Gastrocnemius medialis (tissue), 4 donors: ENCODE measurements at regions not wholly inside any gene's neighbourhood (a gene's known extent, or its start where the extent isn't known, plus 50 kb on each side); places are given as distances from the start of the nearest gene placed in this dataset.

ENCODE experiments used
- CTCF ChIP-seq, 5 experiments: fragments of 450-650 bp in 3 of 5; fragments of 200-600 bp in 2 of 5; sonication (generic) in 2 of 5; IDR thresholded peaks in 4 of 5; conservative IDR thresholded peaks in 1 of 5; 1 replicate in 4 of 5; 2 replicates in 1 of 5; pipeline ENCODE4 v1.5.1; 2016 to 2019; ENCODE audit warnings: antibody characterized with exemption in 5 of 5, mild to moderate bottlenecking in 3 of 5, moderate library complexity in 3 of 5
- POLR2A ChIP-seq, 2 donors: fragments of 450-650 bp; IDR thresholded peaks; one replicate each; pipeline ENCODE4 v1.6.1; 2017; ENCODE audit warnings: antibody characterized with exemption in 2 of 2, mild to moderate bottlenecking in 2 of 2, moderate library complexity in 2 of 2

DNA sequence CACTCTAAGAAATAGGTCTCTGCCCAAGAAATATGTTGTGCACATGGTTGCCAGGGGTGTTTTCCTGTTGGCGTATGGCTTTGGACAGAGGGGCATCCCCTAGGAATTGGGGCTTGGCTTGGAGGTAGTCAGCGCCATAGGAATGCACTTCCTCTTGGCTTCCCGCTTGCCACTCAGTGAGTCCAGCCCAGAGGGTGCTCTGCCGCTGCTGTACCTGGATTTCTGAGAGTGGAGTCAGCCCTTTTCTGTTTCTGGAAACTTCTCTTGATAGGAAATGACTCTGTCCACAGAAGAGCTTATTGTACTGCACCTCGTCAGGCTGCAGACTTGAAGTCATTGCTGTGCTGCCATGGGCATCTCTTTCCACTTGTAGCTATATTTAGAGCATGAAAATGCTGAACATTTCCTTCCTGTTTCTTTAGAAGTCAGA, 116.7 kb upstream of the MGAT5 start:
- TF ChIP-seq CTCF (IDR thresholded peaks at IDR 0.05 in 4 of 5, conservative IDR thresholded peaks at IDR 0.05 in 1 of 5) (no peak), POLR2A (IDR thresholded peaks at IDR 0.05) (no peak)
